WTC11 (cell line): ENCODE measurements at regions not wholly inside any gene's neighbourhood (a gene's known extent, or its start where the extent isn't known, plus 50 kb on each side); places are given as distances from the start of the nearest gene placed in this dataset.

Source experiments
- ATAC-seq: fragments of 200-7000 bp; cut with Tn5 transposase; 2 replicates; pipeline ENCODE4 v1.10.0; 2021; ENCODE audit warnings: mild to moderate bottlenecking, moderate library complexity
- CTCF ChIA-PET: fragments of 300-600 bp; sonication (Branson Sonifier 250); formaldehyde crosslinking; loops from one replicate; lab custom pipeline; 2021; ENCODE audit warnings: antibody characterized with exemption; lab: Charles Lee
- POLR2A ChIA-PET: fragments of 350-600 bp; sonication (Branson Sonifier 250); formaldehyde crosslinking; loops from one replicate; lab custom pipeline; 2021; ENCODE audit warnings: antibody characterized with exemption; lab: Charles Lee
- DNase-seq: peaks from one replicate; pipeline ENCODE4 v3.0.0; 2021; ENCODE audit warnings: low spot score
- H3K27ac Mint-ChIP-seq: 2 replicates; pipeline ENCODE4 v1.8.0; 2021; ENCODE audit warnings: mixed read lengths
- H3K27me3 Mint-ChIP-seq: 2 replicates; pipeline ENCODE4 v1.8.0; 2021; ENCODE audit warnings: low read depth, mild to moderate bottlenecking, moderate library complexity, mixed read lengths
- H3K36me3 Mint-ChIP-seq: 2 replicates; pipeline ENCODE4 v1.8.0; 2021; ENCODE audit warnings: mixed read lengths
- H3K4me1 Mint-ChIP-seq: 2 replicates; pipeline ENCODE4 v1.8.0; 2022; ENCODE audit warnings: mixed read lengths
- H3K4me3 Mint-ChIP-seq: 2 replicates; pipeline ENCODE4 v1.8.0; 2021; ENCODE audit warnings: mild to moderate bottlenecking, moderate library complexity, mixed read lengths
- H3K9me3 Mint-ChIP-seq: 2 replicates; pipeline ENCODE4 v1.8.0; 2021; ENCODE audit warnings: mixed read lengths
- AR ChIP-seq: fragments of 250-450 bp; sonication (Bioruptor Pico); IDR thresholded peaks from 2 replicates; pipeline ENCODE4 v1.9.0; 2021; ENCODE audit warnings: mild to moderate bottlenecking
- ATF2 ChIP-seq: sonication (generic); formaldehyde crosslinking; IDR thresholded peaks from 2 replicates; pipeline ENCODE4 v1.8.1; 2022; ENCODE audit warnings: low read depth, missing genetic modification reagents, borderline replicate concordance
- ATF6 ChIP-seq: sonication (generic); formaldehyde crosslinking; IDR thresholded peaks from 2 replicates; pipeline ENCODE4 v1.8.1; 2023; ENCODE audit warnings: mild to moderate bottlenecking, missing genetic modification reagents
- ERG ChIP-seq: fragments of 250-450 bp; sonication (Bioruptor Pico); IDR thresholded peaks from 2 replicates; pipeline ENCODE4 v1.8.0; 2021; ENCODE audit warnings: mild to moderate bottlenecking
- ESRRA ChIP-seq: sonication (generic); formaldehyde crosslinking; IDR thresholded peaks from 2 replicates; pipeline ENCODE4 v1.8.1; 2022; ENCODE audit warnings: mild to moderate bottlenecking, missing genetic modification reagents, borderline replicate concordance
- HMGA2 ChIP-seq: fragments of 250-450 bp; sonication (Bioruptor Pico); IDR thresholded peaks from 2 replicates; pipeline ENCODE4 v1.4.0; 2021; ENCODE audit warnings: mild to moderate bottlenecking, moderate library complexity
- JUN ChIP-seq: sonication (generic); formaldehyde crosslinking; IDR thresholded peaks from 2 replicates; pipeline ENCODE4 v1.8.0; 2023; ENCODE audit warnings: mild to moderate bottlenecking, missing genetic modification reagents
- KAT7 ChIP-seq: sonication (generic); formaldehyde crosslinking; IDR thresholded peaks from 2 replicates; pipeline ENCODE4 v1.8.1; 2023; ENCODE audit warnings: missing genetic modification reagents, mild to moderate bottlenecking, borderline replicate concordance
- MLX ChIP-seq: sonication (generic); formaldehyde crosslinking; IDR thresholded peaks from 2 replicates; pipeline ENCODE4 v1.8.1; 2023; ENCODE audit warnings: mild to moderate bottlenecking, missing genetic modification reagents, moderate library complexity
- PRDM15 ChIP-seq: sonication (generic); formaldehyde crosslinking; IDR thresholded peaks from 2 replicates; pipeline ENCODE4 v1.8.0; 2022; ENCODE audit warnings: missing genetic modification reagents
- PRRX2 ChIP-seq: fragments of 250-450 bp; sonication (Bioruptor Pico); IDR thresholded peaks from 2 replicates; pipeline ENCODE4 v1.8.0; 2021; ENCODE audit warnings: mild to moderate bottlenecking
- TEAD4 ChIP-seq: sonication (generic); formaldehyde crosslinking; IDR thresholded peaks from 2 replicates; pipeline ENCODE4 v1.8.0; 2022; ENCODE audit warnings: mild to moderate bottlenecking, missing genetic modification reagents
- ZBTB21 ChIP-seq: sonication (generic); formaldehyde crosslinking; IDR thresholded peaks from 2 replicates; pipeline ENCODE4 v1.8.1; 2023; ENCODE audit warnings: mild to moderate bottlenecking, missing genetic modification reagents, borderline replicate concordance
- ZNF232 ChIP-seq: sonication (generic); formaldehyde crosslinking; IDR thresholded peaks from 2 replicates; pipeline ENCODE4 v1.8.0; 2022; ENCODE audit warnings: mild to moderate bottlenecking, missing genetic modification reagents
- ZNF263 ChIP-seq: sonication (generic); formaldehyde crosslinking; IDR thresholded peaks from 2 replicates; pipeline ENCODE4 v1.8.1; 2022; ENCODE audit warnings: low read depth, mild to moderate bottlenecking, moderate library complexity, missing genetic modification reagents
- ZNF281 ChIP-seq: sonication (generic); formaldehyde crosslinking; IDR thresholded peaks from 2 replicates; pipeline ENCODE4 v1.8.0; 2023; ENCODE audit warnings: mild to moderate bottlenecking, missing genetic modification reagents
- ZNF416 ChIP-seq: fragments of 250-450 bp; sonication (Bioruptor Pico); IDR thresholded peaks from 2 replicates; pipeline ENCODE4 v1.9.0; 2021; ENCODE audit warnings: mild to moderate bottlenecking, inconsistent platforms
- ZNF512 ChIP-seq: sonication (generic); formaldehyde crosslinking; IDR thresholded peaks from 2 replicates; pipeline ENCODE4 v1.8.1; 2022; ENCODE audit warnings: missing genetic modification reagents, borderline replicate concordance
- ZNF671 ChIP-seq: fragments of 250-450 bp; sonication (Bioruptor Pico); IDR thresholded peaks from 2 replicates; pipeline ENCODE4 v1.8.0; 2021; ENCODE audit warnings: mild to moderate bottlenecking

- TF ChIP-seq ATF2: no peak
- no peak for TF ChIP-seq ZNF416 (CRISPR knock-in tag)
- no peak for TF ChIP-seq ESRRA (CRISPR knock-in tag)
- TF ChIP-seq, all 79 proteins: peak for 0
These were observed 85.9 kb upstream of the ADO start (continued) for GRCh38 chr10:62718585-62718984.

- no peaks in the 10 kb centered on the region for H3K36me3 Mint-ChIP-seq
- H3K4me3 Mint-ChIP-seq: no peak overlapping the region
- H3K9me3 Mint-ChIP-seq: no peaks in the 10 kb centered on the region
- H3K27me3 Mint-ChIP-seq: no peaks in the 10 kb centered on the region
- ATAC-seq (no peak), DNase-seq (no peak)
- no peaks in the 10 kb centered on the region for H3K4me1 Mint-ChIP-seq
- POLR2A ChIA-PET: no interaction called here
- CTCF ChIA-PET: no interaction called here
- no peak overlapping the region for H3K27ac Mint-ChIP-seq
- TF ChIP-seq PRDM15 (CRISPR knock-in tag): no peak
- no peak for TF ChIP-seq ATF6 (CRISPR knock-in tag)
- TF ChIP-seq ZNF281 (CRISPR knock-in tag): no peak
- TF ChIP-seq AR (CRISPR knock-in tag): no peak
- no peak for TF ChIP-seq ZNF263
- no peak for TF ChIP-seq JUN
- no peak for TF ChIP-seq ZBTB21
- no peak for TF ChIP-seq PRRX2 (CRISPR knock-in tag)
- no peak for TF ChIP-seq TEAD4 (CRISPR knock-in tag)
- no peak for TF ChIP-seq ZNF512 (CRISPR knock-in tag)
- no peak for TF ChIP-seq ZNF671 (CRISPR knock-in tag)
- TF ChIP-seq HMGA2: no peak
- TF ChIP-seq MLX (CRISPR knock-in tag): no peak
- TF ChIP-seq ZNF232: no peak
- no peak for TF ChIP-seq KAT7 (CRISPR knock-in tag)
- no peak for TF ChIP-seq ERG
These were observed 85.5 kb upstream of the ADO start for GRCh38 chr10:62719061-62719460.
